CD4-positive, alpha-beta T cell treated with Interleukin-21 for 1 hour (primary cell): ENCODE measurements at regions not wholly inside any gene's neighbourhood (a gene's known extent, or its start where the extent isn't known, plus 50 kb on each side); places are given as distances from the start of the nearest gene placed in this dataset.

ENCODE experiments used
- DNase-seq: peaks from one replicate; pipeline ENCODE4 v3.0.0-alpha.2; 2020

DNA sequence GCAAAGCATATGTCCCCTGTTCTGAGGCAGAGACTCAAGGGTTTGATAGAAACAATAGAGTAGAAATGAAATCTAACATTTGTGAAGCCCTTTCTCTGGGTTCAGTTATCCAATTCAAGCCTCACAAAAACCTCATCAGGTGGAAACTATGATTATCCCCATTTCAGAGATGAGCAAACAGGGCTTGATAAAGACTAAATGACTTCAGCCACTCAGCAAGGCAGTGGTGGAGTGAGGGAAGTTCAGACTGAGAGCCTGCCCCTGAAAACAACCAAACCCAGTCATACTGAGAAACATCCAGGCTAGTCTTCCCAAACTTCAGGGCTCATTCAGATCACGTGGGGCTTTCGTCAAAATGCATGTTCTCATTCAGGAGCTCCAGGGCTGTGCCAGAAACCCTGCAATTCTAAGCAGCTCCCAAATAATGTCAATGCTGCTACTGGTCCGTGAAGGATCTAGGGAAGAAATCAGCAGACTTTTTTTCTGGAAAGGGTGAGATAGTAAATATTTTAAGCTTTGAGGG is 109.6 kb upstream of the KIT start:
- DNase-seq, result no peak

GRCh38 chr4:54548831-54549460 is 108.8 kb upstream of the KIT start:
- DNase-seq, result no peak

DNA sequence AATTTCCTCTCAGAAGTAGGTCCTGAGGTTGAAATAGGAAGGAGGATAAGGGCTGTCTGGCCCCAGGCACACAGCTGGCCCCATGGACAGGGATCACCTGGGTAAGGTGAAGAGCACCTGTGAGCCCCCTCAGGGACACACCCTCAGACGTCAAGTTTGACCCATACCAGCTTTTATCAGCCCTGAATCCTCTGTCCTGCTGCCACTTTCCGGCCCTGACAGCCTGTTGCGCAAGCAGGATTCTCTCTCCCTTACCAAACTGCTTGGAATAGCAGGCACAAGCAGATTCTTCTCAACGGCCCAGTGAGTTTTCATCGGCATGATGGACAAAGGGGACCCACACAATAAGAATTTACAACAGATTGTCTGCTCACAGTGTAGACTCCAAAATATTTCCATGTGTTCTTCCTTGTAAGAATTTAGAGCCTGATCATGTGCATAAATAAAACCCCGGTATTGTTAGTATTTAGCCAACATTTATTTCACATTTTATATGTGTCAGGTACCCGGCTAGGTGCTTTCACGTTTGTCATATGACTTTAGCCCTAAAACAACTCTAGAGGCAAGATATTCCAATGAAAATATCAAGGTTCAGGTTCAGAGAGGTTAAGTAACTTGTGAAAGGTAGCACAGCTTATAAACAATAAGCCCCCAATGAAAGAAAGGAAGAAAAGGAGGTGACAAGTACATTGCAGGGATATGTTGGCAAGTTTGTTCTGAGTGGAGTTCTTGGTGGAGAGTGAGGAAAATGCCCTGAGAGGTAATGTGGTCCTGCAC is 107.2 kb upstream of the KIT start:
- DNase-seq, result no peak

DNA sequence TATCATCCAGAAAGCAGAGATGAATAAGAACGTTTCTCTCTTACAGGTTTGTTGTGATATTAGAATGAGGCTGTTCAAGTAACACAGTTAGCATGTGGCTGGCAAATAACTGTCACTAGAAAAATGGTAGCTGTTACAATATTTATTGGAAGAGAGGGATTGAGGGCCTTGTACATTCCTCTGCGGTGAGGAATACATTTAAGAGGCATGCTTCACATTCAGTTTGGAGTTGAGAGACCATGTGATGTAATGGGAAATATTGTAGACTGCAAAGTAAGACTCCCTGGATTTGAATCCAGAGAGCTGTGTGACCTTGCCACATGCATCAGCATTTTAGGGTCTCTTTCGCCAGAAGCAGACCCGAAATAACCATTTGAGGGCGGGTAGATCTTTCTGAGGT is 104.8 kb upstream of the KIT start:
- no peak for DNase-seq

DNA sequence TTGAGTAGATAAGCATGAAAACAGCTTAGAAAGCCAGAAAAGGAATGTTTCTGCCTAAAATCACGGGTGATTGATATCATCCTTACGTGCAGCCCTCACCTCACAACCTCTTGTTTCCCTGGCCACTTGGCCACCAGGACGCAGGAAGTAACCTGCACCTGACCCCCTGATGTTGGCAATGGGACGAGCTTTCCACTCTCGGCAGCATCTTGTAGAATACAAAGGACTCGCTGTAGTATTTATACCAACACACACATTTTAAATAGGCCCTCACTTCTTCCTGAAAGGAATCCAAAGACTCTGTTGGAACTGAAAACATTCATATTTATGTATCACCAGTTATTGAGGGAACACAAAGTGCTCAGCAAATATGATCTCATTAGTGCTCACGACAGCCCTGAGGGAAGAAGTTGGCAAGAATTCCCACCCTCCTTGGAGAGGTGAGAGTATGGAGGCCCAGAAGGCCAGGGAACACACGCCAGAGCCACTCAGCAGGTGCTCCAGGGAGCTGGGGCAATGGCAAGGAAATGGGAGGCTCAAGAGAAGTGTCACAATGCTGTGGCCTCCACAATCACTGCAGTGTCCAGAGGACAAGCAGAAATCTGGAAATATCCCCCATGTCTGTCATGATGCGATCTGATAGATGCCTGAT is 103.3 kb upstream of the KIT start:
- DNase-seq, result no peak

- DNase-seq, result no peak
Measured at GRCh38 chr4:54556051-54556450, 101.7 kb upstream of the KIT start.

GRCh38 chr4:54556587-54556986 is 101.2 kb upstream of the KIT start:
- no peak for DNase-seq

GRCh38 chr4:54558889-54559677 is 98.7 kb upstream of the KIT start:
- no peak for DNase-seq

DNA sequence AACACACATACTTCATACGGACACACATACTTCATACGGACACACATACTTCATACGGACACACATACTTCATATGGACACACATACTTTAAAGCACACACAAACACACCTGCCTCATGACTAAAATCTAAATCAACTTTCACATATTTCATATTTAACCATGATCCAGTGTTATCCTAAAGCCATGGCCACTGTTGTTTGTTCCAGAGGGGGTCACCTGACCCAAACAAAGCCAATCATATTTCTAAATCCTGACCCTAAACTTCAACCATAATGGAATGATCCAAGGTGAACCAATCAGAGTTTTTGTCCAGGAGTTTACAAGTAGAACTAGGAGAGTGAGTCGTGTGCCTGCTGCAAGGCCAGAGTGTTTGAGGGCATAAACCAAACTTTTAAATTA is 97.2 kb upstream of the KIT start:
- DNase-seq, result no peak

GRCh38 chr4:54561940-54562339 is 95.8 kb upstream of the KIT start:
- no peak for DNase-seq

- no peak for DNase-seq
Measured at GRCh38 chr4:54566608-54567007, 91.1 kb upstream of the KIT start.

DNA sequence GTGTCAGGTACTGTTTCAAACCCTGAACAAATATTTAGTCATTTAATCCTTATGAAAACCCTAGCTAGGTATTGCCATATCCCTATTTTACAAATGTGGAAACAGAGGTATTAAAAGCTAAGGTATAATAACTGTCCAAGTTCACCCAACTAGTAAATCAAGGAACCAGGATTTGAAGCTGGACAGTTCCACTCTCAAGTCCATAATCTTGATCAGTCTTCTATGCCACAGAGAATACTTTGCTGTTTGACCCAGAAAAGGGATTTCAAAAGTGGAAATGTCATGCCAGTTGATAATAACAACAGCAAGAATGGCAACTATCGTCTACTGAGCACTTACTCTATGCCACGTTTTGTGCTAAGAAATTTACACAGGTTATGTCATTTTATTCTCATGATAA is 90.4 kb upstream of the KIT start:
- no peak for DNase-seq

DNA sequence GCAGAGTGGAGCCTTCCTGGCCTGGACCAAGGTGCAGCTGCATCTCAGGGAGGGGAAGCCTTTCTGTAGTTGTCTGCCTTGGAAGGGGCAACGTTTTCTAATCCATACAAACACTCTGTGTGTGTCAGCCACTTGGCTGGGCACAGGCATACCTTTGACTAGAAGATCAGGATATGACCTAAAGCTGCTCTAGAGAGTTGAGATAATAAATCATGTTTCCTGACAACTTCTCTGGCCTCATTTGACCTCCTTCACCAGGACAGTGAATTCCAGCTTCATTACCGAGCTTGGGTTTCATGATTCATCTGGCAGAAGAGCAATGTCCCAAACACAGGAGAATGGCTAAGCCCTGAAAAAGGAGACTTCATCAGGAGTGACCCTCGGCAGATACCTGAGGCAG is 89.6 kb upstream of the KIT start:
- no peak for DNase-seq

GRCh38 chr4:54570822-54571221 is 86.9 kb upstream of the KIT start:
- DNase-seq, result no peak

GRCh38 chr4:54571293-54572151 is 86.2 kb upstream of the KIT start:
- DNase-seq, result no peak

DNA sequence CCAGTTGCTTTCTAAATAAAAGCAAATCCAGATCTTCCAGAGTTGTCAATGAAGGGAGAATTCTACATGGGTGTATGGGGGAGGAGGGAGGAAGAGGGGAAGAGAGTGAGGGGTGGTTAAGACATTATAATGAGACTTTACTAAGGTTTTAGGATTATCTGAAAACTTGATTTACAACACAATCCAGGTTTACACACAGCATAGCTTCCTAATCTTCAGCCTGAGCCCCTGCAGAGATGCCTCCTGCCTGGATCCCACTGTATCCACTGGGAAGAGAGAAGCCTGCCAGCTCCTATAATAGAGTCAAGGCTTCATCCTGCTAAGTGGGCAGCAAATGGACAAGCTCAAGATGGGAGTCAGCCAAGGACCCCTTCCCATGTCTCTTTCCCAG is 85.6 kb upstream of the KIT start:
- no peak for DNase-seq

- DNase-seq, result no peak
Measured at GRCh38 chr4:54574500-54574899, 83.3 kb upstream of the KIT start.

- DNase-seq, result no peak
Measured at GRCh38 chr4:54575919-54576318, 81.8 kb upstream of the KIT start.

DNA sequence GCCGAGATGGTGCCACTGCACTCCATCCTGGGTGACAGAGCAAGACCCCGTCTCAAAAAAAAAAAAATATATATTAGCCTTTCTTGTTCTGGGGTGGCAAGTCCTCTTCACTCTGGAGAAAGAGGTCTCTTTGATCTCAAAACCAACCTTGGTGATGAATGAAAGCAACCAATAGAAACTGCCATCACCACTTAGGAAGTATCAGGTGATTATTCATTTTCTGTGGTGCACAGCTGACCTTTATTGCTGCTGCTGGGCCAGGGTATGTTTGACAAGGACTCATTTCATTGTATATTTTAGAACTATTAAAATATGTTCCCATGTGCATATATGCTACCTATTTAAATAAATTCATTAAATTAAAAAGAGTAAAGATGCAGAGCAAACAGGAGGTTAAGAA is 76.0 kb upstream of the KIT start:
- no peak for DNase-seq

DNA sequence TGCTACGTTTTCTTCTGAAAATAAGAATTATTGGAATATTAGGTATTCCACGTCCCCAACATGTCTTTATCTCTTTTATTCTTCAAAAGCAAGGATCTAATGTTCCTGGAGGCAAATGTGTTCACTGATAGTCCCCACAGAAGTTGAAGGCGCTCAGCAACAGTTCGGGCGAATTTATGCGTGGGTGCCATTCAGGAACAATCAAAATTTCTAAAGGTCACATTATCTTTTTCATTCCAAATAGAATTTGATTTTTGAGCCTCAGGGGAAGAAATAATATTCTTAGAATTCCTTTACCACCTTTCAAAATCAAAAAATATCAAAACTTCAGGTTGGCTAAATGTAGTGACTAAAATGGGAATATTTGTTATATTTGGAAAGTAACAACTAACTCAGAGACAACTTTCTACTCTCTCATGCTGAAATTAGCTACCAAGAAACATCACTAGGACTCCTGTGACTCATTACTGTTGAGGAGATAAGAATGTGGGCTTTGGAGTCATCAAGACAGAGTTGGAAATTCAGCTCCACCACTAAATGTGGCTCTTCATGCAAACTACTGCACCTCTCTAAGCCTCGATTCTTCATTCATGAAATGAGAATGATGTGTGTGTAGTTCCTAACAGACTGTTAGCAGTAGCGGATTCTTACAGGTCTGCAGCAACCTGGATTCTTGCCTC is 72.3 kb upstream of the KIT start:
- DNase-seq, result no peak

DNA sequence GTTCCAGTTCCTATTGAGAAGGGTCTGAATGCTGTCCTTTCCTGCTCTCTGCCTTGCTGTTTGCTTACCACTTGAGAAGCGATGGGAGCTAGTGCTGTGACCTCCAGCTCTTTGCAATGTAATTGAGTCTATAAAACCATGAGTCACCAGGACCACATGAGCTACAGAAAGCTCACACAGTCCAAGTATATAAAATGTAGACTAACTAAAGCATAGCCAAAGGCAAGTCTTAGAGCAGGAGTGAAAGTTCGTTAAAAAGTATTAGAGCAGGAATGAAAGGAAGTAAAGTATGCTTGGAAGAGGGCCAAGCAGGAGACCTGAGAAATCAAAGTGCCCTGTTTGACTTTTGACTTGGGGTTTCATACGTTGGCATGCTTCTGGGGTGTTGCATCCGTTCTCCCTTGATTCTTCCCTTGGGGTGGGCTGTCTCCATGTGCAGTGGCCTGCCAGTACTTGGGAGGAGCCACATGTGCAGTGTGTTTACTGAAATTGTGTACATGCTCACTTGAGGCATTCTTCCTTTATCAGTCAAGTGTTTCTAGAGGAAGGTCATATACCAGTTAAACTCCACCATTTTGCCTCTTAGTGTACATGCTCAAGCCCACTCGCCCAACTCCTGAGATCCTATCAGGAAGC is 71.3 kb upstream of the KIT start:
- DNase-seq, result no peak
